Muscle layer of duodenum (tissue), 2 donors: ENCODE measurements at regions not wholly inside any gene's neighbourhood (a gene's known extent, or its start where the extent isn't known, plus 50 kb on each side); places are given as distances from the start of the nearest gene placed in this dataset.
"Not testable (repeated sequence)": the region's sequence is repeated elsewhere in the genome, so short reads cannot be mapped to it uniquely, and the experiment has no call there.

ENCODE experiments used
- H3K27ac ChIP-seq: one replicate; pipeline ENCODE4 v1.7.0; 2013; ENCODE audit warnings: mild to moderate bottlenecking, low read length
- H3K27me3 ChIP-seq: one replicate; pipeline ENCODE4 v1.7.0; 2013; ENCODE audit warnings: low read depth, mild to moderate bottlenecking, control low read depth, low read length
- H3K36me3 ChIP-seq, 2 donors: one replicate each; pipeline ENCODE4 v1.7.0; 2013; ENCODE audit warnings: low read length in 2 of 2, control low read depth in 1 of 2, mild to moderate bottlenecking in 1 of 2; ENCODE audit not compliant: insufficient read depth in 2 of 2, control insufficient read depth in 1 of 2
- H3K4me1 ChIP-seq, 2 donors: one replicate each; pipeline ENCODE4 v1.7.0; 2013; ENCODE audit warnings: low read length in 2 of 2, mild to moderate bottlenecking in 2 of 2, control low read depth in 1 of 2, moderate library complexity in 1 of 2; ENCODE audit not compliant: insufficient read depth in 2 of 2, control insufficient read depth in 1 of 2
- H3K4me3 ChIP-seq, 2 donors: one replicate each; pipeline ENCODE4 v1.7.0; 2013; ENCODE audit warnings: low read length in 2 of 2, low read depth in 1 of 2, mild to moderate bottlenecking in 1 of 2
- H3K9me3 ChIP-seq, 2 donors: one replicate each; pipeline ENCODE4 v1.7.0; 2013; ENCODE audit warnings: low read length in 2 of 2, control low read depth in 1 of 2, mild to moderate bottlenecking in 1 of 2; ENCODE audit not compliant: control insufficient read depth in 1 of 2
- donor health status: healthy.

DNA sequence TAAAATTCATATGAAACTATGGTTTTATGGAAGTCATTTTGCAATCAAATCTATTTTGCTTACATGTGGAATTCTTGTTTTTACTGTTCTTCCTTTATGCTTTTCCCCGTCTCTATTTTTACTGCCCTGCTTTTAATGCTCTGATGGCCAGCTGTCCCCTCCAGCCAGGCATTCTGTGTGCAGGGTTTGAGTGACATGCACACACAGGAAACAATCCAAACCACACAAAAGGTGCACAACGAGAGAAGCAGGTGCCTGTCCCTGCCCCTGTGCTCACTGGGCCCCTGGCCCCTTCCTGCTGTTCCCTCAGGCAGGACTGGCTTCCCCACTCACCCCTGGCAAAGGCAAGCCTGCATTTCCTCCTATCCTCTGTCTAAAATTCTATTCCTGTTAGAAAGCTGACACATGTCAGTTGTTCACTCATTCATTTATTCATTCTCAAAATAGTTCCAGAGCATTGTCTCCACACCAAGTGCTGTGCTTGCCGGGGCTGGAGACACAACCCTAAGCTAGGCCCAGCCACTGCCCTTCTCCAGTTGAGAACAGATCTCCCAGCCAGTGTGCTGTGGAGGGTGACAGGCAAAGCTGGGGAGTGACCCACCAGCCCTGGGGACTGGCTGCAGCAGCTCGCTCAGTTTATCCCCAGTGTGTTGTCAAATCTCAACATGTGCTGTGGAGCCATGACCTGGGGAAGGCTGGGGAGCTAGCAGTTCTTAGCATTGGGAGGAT, 346.3 kb downstream of the FBXW7 start:
- Histone ChIP-seq H3K27ac (no peak overlapping the region), H3K27me3 (no peaks in the 10 kb centered on the region), H3K36me3 (no peaks in the 10 kb centered on the region), H3K9me3 (no peaks in the 10 kb centered on the region), H3K4me3 (no peak overlapping the region), H3K4me1 (no peaks in the 10 kb centered on the region)

DNA sequence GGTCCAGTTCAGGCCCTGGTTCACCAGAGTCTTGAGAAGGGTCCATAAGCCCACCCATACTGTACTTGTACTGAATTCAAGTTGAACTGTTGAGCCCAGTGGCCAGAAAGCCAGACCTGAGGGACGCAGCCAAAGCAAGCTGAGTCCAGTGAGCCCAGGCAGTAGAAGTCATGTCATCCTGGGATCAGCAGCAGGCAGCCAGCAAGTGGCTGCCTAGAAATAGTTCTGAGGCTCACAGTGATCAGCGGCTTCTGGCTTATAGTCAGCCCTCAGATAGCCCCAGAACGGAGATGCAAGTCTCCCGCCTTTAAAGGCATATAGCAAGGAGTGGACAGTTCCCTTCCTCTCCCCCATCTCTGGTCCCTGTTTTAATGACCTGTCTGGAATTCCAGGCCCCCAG, 347.1 kb downstream of the FBXW7 start:
- Histone ChIP-seq H3K36me3 (no peaks in the 10 kb centered on the region), H3K27me3 (no peaks in the 10 kb centered on the region), H3K9me3 (no peaks in the 10 kb centered on the region), H3K4me3 (no peak overlapping the region), H3K27ac (no peak overlapping the region), H3K4me1 (no peaks in the 10 kb centered on the region)

DNA sequence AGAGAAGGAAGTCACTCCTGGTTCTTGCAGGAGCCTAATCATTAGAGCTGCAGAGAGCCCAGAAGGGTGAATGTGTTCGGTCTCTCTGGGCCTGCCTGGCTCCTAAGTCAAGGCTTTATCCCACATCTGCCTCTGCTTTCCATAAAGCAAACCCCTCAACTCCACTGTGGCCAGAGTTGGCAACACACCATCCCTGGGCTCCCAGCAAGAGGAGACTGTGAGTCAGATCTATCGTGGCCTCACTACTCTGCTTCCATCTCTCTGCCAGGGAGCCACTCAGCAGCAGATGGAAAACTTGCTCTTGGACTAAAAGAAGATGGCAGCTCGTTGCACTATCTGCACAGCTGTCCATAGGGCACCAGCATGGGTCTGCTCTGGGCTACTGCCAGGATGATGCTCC, 348.2 kb downstream of the FBXW7 start:
- H3K27me3 ChIP-seq: no peaks in the 10 kb centered on the region
- no peaks in the 10 kb centered on the region for H3K4me1 ChIP-seq
- H3K36me3 ChIP-seq: no peaks in the 10 kb centered on the region
- no peak overlapping the region for H3K27ac ChIP-seq
- no peaks in the 10 kb centered on the region for H3K9me3 ChIP-seq
- H3K4me3 ChIP-seq: no peak overlapping the region

DNA sequence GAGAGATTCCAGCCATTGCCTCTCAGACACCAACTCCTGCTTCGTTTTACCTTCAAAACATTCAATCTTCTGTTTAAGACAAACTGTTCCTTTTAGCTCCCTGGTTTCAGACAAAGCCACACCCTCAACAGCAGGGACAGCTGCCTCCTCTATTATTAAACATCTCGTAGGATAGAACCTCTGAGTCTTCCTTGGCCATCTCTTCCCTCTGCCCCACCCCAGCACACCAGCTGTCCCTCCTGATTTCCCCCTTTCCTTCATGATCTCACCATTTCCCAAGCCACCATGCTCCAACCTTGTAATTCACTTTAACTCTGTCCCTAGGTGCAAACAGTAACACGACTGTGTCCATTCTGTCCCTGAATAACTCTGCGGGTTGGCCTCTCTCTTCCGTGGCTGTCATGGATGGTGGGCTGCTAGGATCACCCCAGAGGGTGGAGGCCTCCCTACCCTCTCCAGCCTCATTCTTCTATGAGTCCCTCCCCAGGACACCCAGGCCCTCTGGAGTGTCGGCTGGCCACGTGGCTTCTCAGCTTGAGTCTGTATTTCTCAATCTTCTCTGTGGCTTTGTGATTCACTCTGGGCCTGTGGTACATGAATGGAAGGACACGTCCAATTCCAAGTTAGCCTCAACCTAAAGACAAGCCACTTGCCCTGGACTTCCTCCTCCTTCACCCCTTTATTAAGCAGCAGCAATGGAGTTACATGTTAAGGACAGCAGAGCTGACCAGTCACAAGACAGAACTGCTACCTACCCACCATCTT, 349.9 kb downstream of the FBXW7 start:
- H3K27ac ChIP-seq: no peak overlapping the region
- H3K4me1 ChIP-seq: no peaks in the 10 kb centered on the region
- no peaks in the 10 kb centered on the region for H3K27me3 ChIP-seq
- no peak overlapping the region for H3K4me3 ChIP-seq
- H3K9me3 ChIP-seq: no peaks in the 10 kb centered on the region
- no peaks in the 10 kb centered on the region for H3K36me3 ChIP-seq

DNA sequence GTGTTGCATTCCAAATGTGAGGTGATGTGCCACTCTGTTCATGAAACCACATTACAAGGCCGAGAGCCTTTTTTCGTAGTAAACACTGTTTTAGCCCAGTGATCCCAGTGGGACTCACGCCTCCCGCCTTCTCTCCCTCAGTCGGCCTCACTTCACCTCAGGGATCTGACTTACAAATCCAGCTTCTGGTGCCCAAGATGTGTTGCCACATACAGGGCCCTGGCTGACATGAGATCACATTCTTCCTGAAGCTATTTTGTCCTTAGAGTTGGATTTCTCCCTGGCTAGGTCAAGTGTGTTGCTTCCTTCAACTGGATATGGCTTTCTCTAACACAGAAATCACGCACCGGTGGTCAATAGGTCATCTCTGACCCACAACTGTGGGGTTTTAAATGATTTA, 354.7 kb downstream of the FBXW7 start:
- Histone ChIP-seq H3K4me1 (no peaks in the 10 kb centered on the region), H3K4me3 (no peak overlapping the region), H3K9me3 (no peaks in the 10 kb centered on the region), H3K36me3 (no peaks in the 10 kb centered on the region), H3K27ac (no peak overlapping the region), H3K27me3 (no peaks in the 10 kb centered on the region)

DNA sequence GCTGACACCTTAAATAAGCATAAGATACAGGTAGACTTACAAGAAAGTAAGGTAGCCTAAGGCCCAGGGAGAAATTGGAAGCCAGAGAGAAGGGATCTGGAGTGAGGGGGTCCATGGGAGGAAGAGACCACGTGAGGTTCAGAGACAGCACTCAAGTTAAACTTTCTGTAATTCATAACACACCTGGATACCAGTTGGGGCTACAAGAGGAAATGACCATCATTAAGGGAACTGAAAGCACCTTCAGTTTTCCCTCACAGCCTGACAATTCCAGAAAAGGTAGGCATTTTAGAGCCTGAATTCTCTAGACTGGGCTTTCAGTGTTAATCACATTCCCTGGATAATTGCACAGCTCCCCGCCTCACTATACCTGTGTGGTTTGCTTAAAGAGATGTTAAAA, 355.5 kb downstream of the FBXW7 start:
- Histone ChIP-seq H3K4me3 (no peak overlapping the region), H3K36me3 (no peaks in the 10 kb centered on the region), H3K4me1 (no peaks in the 10 kb centered on the region), H3K9me3 (no peaks in the 10 kb centered on the region), H3K27ac (no peak overlapping the region), H3K27me3 (no peaks in the 10 kb centered on the region)

DNA sequence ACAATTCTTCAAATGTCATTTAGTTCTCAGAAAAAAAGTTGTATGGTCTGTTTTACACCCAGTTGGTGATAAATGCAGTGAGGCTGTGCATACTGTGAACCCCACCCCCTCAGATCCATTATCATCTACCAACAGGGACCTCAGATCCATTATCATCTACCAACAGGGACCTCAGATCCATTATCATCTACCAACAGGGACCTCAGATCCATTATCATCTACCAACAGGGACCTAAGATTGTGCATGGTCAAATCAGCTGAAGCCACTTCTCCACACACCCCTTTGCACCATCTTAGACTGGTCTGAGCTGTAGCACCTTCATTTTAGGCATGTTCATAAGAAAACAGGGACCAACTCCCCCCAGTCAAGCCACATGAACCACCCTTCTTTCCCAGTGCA, 358.4 kb downstream of the FBXW7 start:
- H3K27me3 ChIP-seq, H3K36me3 ChIP-seq, H3K4me1 ChIP-seq, H3K4me3 ChIP-seq, H3K27ac ChIP-seq, H3K9me3 ChIP-seq: not testable (repeated sequence)

DNA sequence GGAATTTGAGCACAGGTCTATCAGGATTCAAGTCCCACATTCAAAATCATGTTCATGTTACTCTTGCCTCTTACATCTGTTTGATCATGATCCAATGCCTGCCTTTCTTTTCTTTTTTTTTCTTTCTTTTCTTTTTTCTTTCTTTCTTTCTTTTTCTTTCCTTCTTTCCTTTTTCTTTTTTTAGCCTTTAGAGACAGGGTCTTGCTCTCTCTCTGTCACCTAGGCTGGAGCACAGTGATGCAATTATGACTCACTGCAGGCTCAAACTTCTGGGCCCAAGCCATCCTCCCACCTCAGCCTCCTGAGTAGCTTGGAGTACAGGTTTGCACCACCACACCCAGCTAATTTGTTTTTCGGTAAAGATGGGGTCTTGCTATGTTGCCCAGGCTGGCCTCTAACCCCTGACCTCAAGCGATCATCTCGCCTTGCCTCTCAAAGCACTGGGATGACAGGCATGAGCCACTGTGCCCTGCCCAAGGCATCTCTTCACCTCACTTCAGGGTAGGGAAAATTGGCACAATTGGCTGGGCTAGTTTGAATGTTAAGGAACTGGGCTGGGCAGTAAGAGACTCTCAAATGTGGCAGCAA, 359.2 kb downstream of the FBXW7 start:
- Histone ChIP-seq H3K27me3 (no peaks in the 10 kb centered on the region), H3K4me3 (no peak overlapping the region), H3K36me3 (no peaks in the 10 kb centered on the region), H3K27ac (no peak overlapping the region), H3K9me3 (no peaks in the 10 kb centered on the region), H3K4me1 (no peaks in the 10 kb centered on the region)

DNA sequence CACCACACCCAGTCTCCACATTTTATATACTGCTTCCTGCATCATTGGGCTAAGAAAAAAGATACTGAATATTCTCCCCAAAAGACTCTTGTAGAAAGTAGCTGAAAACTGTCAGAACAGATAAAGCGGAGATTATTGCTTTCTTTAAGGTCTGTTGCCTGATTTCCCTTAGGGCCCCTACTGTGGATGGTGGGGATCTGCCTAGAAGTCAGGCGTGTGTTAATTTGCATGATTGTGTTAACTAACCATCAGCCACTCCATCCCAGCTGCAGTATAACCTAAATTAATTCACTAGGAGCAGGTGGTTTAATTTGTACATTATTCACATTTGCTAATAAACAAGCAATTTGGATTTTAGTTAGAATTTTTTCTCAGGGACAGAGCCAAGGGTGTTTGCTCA, 360.3 kb downstream of the FBXW7 start:
- Histone ChIP-seq H3K4me3 (no peak overlapping the region), H3K4me1 (no peaks in the 10 kb centered on the region), H3K9me3 (no peaks in the 10 kb centered on the region), H3K36me3 (no peaks in the 10 kb centered on the region), H3K27ac (no peak overlapping the region), H3K27me3 (no peaks in the 10 kb centered on the region)

DNA sequence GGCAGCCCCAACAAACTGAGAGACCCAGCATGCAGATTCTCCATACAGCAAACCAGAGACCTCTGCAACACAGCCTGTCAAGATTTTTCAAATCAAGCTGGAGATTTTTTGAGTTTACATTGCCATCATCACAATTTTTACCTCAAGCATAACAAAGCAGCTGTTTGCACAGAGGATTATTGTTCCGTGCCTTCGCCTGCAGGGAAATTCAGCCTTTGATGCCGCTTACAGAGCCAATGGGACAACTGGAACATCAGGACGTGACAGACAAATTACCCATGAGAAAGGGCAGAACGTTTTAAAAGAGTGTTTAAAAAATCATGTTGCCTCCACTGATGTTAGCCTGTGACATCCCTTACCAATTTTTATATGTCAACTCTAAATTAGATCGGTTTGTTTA, 363.7 kb downstream of the FBXW7 start:
- H3K36me3 ChIP-seq: no peaks in the 10 kb centered on the region
- no peak overlapping the region for H3K27ac ChIP-seq
- H3K4me3 ChIP-seq: no peak overlapping the region
- no peaks in the 10 kb centered on the region for H3K4me1 ChIP-seq
- no peaks in the 10 kb centered on the region for H3K9me3 ChIP-seq
- no peaks in the 10 kb centered on the region for H3K27me3 ChIP-seq

DNA sequence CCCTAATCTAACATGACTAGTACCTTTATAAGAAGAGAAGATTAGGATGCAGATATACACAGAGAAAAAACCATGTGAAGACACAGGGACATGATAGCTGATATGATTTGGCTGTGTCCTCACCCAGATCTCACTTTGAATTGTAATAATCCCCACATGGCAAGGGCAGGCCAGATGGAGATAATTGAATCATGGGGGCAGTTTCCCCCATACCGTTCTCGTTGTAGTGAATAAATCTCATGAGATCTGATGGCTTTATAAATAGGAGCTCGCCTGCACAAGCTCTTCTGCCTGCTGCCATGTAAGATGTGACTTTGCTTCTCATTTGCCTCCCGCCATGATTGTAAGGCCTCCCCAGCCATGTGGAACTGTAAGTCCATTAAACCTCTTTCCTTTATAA, 364.3 kb downstream of the FBXW7 start:
- no peaks in the 10 kb centered on the region for H3K9me3 ChIP-seq
- no peak overlapping the region for H3K27ac ChIP-seq
- no peaks in the 10 kb centered on the region for H3K27me3 ChIP-seq
- no peak overlapping the region for H3K4me3 ChIP-seq
- H3K36me3 ChIP-seq: no peaks in the 10 kb centered on the region
- no peaks in the 10 kb centered on the region for H3K4me1 ChIP-seq
